HG03066 (cell line): ENCODE measurements at regions not wholly inside any gene's neighbourhood (a gene's known extent, or its start where the extent isn't known, plus 50 kb on each side); places are given as distances from the start of the nearest gene placed in this dataset.

Experiments used
- ATAC-seq: cut with Tn5 transposase; IDR thresholded peaks from one replicate; pipeline ENCODE4 v1.9.1; 2021; ENCODE audit warnings: low read depth; ENCODE audit not compliant: unreplicated experiment

DNA sequence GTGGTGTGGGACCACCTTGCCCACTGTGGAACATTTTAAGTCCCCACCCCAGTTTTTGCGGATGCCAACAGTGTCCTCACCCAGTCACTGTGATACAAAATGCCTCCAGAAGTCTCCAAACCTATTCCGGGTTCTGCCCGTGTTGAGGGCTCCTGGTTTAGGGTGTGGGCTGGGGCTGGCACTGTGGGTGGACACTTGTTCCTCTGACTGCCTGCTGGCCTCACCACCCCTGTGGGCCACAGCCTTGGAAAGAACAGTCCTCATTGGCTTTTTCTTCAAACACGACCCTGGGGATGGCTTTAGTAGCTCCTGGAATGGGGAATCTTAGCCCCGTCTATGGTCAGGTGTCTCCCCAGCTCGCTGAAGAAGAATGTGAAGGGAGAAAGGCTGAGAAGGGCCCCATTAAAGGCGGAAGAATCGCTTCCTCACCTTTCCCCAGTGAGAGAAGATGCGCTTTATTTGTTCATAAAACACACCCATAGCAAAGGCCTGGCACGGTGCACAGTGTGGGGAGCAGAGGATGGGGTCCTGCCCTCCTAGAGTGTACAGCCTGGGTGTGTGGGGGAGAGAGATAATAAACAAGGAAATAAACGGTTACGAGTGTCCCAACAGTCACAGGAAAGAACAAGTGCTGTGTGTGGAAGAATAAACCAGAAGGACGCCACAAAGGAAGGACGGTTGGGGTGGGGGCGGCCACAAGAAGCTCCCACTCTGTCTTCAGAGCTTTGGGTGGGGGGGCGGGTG lies 56.3 kb upstream of the SLC22A11 start:
- ATAC-seq: no peak

DNA sequence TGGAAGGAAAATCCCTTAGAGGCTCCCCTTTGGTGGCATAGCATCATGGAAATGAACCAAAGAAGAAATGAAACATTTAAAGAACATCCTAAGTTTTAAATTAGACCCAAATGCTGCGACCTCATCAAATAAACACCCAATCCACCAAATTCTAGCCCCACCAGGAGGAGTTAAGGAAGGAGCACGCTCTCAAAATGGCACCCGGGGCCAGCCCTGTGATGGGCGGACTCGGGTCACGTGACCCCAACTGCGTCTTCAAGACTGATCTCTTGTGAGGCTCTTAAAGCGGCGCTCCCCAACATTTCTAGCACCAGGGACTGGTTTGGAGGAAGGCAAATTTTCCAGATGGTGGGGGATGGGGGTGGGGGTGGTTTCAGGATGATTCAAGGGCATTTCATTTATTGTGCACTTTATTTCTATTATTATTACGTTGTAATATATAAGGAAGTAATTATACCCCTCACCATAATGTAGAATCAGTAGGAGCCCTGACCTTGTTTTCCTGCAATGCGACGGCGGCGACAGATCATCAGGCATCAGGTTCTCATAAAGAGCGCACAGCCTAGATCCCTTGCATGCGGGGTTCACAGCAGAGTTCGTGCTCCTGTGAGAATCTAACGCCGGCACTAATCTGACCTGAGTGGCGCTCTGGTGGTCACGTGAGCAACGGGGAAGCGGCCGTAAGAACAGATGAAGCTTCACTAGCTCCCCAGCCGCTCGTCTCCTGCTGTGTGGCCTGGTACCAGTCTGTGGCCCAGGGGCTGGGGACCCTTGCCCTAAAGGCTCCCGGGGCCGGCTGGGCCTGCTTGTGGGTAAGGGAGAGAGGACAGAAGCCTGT lies 55.3 kb upstream of the SLC22A11 start:
- ATAC-seq: no peak

DNA sequence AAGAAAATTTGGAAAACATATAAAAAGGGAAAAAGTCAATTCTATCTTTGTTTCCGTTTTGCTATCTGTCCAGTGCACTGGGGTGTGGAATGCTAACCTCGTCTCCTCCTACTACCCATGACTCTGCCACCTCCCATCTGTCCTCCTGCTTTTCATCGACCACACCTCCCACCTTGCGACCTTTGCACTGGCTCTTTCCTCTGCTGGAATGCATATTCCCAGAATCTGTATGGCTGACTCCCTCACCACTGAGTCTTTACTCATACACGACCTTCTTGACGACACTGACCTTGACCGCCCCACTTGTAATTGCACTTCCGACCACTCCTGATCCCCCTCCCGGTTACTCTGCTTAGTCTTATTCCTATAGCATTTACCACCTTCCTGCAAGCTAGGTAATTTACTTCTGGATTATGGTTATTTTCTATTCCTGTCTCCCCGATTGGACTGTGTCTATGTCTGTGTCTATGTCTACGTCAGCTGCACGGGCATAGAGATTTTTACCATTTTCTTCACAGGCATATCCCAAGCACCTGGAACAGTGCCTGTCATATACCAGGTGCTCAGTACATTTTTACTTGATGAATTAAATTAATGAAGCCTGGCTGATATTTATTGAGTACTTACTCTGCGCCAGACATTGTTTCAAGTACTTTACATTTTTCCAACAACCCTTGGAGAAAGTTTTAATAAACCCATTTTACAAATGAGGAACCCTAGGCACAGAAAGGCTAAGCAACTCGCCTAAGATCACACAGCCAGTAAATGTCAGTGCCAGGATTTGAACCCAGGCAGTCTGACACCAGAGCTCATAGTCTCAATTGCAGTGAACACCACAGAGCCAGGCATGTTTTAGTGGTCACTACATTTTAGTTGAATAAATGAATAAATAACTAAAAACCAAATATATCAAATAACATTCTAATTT lies 54.0 kb upstream of the SLC22A11 start:
- ATAC-seq: no peak

DNA sequence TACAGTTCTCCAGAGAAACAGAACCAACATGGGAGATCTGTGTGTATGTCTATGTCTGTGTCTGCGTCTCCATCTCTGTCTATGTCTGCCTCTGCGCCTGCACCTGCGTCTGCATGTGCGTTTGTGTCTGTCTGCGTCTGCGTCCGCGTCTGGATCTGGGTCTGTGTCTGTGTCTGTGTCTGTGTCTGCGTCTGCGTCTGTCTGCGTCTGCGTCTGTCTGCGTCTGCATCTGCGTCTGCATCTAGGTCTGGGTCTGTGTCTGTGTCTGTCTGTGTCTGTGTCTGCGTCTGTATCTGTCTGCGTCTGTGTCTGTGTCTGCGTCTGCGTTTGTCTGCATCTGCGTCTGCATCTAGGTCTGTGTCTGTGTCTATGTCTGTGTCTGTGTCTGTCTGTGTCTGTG lies 53.1 kb upstream of the SLC22A11 start:
- ATAC-seq: no peak

GRCh38 chr11:64503186-64503753 lies 52.5 kb upstream of the SLC22A11 start:
- no peak for ATAC-seq

DNA sequence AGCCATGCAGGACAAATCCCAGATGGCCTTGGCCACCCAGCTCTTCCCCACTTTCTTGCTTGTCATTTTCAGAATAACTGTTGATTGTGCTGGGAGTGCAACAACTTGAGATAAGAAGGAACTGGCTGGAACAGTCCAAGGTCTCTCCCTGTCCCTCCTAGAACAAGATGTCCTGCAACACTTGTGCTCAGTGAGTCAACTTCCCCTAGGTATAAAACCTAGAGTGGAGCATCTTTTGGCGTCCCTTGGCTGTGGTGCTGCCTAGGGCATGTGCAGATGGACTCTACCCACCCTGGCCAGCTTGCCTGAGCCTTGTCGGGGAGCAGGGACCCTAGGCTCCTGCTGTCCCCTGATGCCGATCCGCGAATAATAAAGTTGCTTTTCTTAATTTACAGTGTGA lies 50.7 kb upstream of the SLC22A11 start:
- no peak for ATAC-seq
